Activated T-helper 17 cell treated with anti-CD3 and anti-CD28 coated beads, Interleukin-2, amount 50 U/mL, for 72 hours (primary cell): ENCODE measurements at regions not wholly inside any gene's neighbourhood (a gene's known extent, or its start where the extent isn't known, plus 50 kb on each side); places are given as distances from the start of the nearest gene placed in this dataset.

Source experiments
- ATAC-seq: fragments of 150-1000 bp; cut with Tn5 transposase; replicated peaks from 2 replicates; pipeline ENCODE4 v1.10.0; 2021; ENCODE audit warnings: mild to moderate bottlenecking, moderate library complexity
- H3K27ac Mint-ChIP-seq: one replicate; pipeline ENCODE4 v1.8.0; 2022; ENCODE audit warnings: mixed read lengths
- H3K27me3 Mint-ChIP-seq: one replicate; pipeline ENCODE4 v1.8.0; 2022; ENCODE audit warnings: mixed read lengths
- H3K36me3 Mint-ChIP-seq: one replicate; pipeline ENCODE4 v1.8.0; 2022; ENCODE audit warnings: low read depth, mild to moderate bottlenecking, mixed read lengths
- H3K4me1 Mint-ChIP-seq: one replicate; pipeline ENCODE4 v1.8.0; 2022; ENCODE audit warnings: mixed read lengths
- H3K4me3 Mint-ChIP-seq: one replicate; pipeline ENCODE4 v1.8.0; 2022; ENCODE audit warnings: mild to moderate bottlenecking, mixed read lengths
- H3K9me3 Mint-ChIP-seq: one replicate; pipeline ENCODE4 v1.8.0; 2022; ENCODE audit warnings: mixed read lengths

DNA sequence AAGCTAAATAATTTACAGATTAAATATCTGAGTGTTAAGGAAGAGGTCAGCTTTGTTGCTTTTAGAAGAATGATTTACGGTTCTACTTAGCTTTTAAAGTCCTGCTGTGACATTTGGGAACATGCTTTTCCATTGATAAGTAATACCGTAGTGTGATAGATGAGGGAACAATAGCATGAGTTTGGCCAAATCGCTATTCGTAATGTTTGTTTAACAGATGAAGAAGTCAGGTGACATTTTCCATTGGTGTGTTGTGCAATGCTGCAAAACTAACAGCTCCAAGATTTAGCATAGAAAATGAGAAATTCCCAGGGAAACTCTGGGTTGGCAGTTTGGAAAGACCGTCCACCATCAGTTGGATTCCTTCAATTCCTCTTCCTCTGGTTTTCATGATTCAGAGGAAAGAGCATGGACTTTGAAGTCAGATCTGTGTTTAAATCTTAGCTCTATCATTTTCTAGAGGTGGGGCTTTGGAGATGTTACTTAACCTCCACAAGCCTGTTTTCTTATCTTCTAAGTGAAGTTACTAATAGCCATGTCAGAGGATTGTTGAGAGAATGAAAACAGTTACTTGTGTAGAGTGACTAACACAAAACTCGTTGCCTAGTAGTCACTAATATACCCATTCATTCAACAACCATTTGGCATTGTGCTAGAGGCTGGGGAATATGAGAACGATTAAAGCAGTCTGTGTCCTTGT lies 140.4 kb upstream of the BMPER start:
- no peak for ATAC-seq
- Mint-ChIP-seq H3K36me3 (no peaks in the 10 kb centered on the region), H3K4me3 (no peak overlapping the region), H3K9me3 (no peaks in the 10 kb centered on the region), H3K27me3 (no peaks in the 10 kb centered on the region), H3K4me1 (no peaks in the 10 kb centered on the region), H3K27ac (no peak overlapping the region)

DNA sequence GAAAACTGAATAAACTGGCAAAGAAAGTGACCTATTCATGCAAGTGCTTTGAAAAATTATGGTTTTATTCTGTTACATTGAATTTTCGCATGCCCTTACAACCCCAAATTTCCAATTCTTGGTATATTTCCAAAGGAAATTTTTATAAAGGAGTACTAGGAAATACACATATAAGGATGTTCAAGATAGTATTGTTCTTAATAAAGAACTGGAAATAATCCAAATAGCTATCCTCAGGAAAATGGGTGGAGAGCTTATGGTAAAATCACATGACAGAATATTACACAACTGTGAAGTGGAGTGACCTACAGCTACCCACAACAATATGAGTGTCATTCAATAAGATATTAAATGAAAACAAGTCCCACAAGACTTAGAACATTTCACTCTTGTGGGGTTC lies 138.9 kb upstream of the BMPER start:
- no peak for ATAC-seq
- H3K4me3 Mint-ChIP-seq: no peak overlapping the region
- H3K27ac Mint-ChIP-seq: no peak overlapping the region
- no peaks in the 10 kb centered on the region for H3K4me1 Mint-ChIP-seq
- no peaks in the 10 kb centered on the region for H3K27me3 Mint-ChIP-seq
- H3K36me3 Mint-ChIP-seq: no peaks in the 10 kb centered on the region
- H3K9me3 Mint-ChIP-seq: no peaks in the 10 kb centered on the region

DNA sequence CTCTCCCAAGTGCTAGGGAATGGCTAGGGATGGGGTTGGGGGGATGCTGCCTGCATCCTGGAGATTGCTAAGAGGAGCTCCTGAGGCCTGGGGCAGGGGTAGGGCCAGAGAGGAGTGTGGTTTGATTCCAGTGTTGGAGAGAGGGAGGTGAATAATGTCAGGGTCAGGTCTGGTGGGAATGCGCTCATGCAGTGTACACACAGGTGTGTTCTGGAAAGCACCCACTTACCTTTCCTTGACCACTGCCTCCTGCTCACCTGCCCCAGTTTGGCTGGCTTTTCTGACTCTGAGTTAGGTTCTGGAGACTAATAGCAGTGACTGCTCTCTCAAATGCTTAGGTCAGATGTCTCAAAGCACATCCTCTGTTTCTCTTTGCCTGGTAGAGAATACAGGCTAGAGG lies 135.4 kb upstream of the BMPER start:
- no peak for ATAC-seq
- Mint-ChIP-seq H3K27me3 (no peaks in the 10 kb centered on the region), H3K27ac (no peak overlapping the region), H3K4me3 (no peak overlapping the region), H3K9me3 (no peaks in the 10 kb centered on the region), H3K4me1 (no peaks in the 10 kb centered on the region), H3K36me3 (no peaks in the 10 kb centered on the region)

DNA sequence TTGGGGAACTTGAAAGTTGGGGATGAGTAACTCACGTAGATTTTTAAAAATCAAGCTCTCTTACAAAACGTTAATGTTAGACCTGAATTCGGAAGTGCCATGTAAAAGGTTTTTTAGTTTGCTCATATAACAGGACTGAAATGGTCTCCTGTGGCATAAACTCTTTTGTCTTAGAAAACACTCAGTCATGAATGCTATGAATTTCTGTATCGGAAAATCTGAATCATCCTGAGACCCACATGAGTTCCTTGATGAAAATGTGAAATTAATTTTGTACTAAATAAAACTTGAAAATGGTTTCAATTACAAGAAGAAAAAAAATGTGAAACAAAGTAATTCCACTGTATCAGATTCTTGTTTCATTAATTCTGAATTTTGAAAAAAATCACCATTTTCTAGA lies 134.8 kb upstream of the BMPER start:
- H3K27ac Mint-ChIP-seq: no peak overlapping the region
- no peaks in the 10 kb centered on the region for H3K4me1 Mint-ChIP-seq
- no peaks in the 10 kb centered on the region for H3K27me3 Mint-ChIP-seq
- no peaks in the 10 kb centered on the region for H3K36me3 Mint-ChIP-seq
- no peaks in the 10 kb centered on the region for H3K9me3 Mint-ChIP-seq
- H3K4me3 Mint-ChIP-seq: no peak overlapping the region
- ATAC-seq: no peak

DNA sequence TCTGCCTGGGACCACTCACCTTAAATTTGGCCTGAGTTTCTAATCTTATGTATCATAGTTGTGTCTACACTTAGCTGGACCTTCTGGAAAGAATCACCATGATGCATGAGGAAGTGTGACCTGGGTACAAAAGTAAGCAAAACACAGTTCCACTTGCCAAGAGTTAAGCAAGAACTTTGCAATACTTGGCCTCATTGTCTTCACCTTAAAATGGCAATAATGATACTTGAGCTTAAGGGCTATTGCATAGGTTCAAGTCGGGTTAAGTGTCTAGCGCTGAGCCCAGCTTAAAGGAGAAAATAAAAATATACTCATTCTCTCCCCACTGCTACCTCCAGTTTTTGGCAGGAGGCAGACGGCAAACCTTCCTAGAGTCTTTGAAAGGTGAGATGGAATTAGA lies 133.9 kb upstream of the BMPER start:
- no peaks in the 10 kb centered on the region for H3K36me3 Mint-ChIP-seq
- H3K4me3 Mint-ChIP-seq: no peak overlapping the region
- no peak for ATAC-seq
- H3K27ac Mint-ChIP-seq: no peak overlapping the region
- no peaks in the 10 kb centered on the region for H3K27me3 Mint-ChIP-seq
- no peaks in the 10 kb centered on the region for H3K4me1 Mint-ChIP-seq
- H3K9me3 Mint-ChIP-seq: no peaks in the 10 kb centered on the region

DNA sequence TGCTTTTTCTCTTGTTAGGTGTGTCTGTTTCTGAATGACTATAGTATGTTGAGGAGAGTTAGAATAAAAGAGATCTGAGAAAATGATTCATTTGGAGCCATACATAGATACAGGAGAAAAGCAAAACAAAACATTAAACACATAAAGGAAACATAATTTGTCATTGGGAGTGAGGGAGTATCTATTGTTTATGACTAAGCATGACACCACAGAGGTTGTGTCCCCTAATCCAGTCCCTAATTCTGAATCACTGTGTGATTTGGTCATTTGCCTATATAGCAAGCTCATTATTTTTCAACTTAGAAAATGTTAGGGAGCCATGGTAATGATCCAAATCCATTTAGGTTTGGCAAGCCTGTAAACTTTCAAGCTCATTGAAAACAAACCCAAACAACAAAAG lies 132.3 kb upstream of the BMPER start:
- H3K9me3 Mint-ChIP-seq: no peaks in the 10 kb centered on the region
- H3K4me3 Mint-ChIP-seq: no peak overlapping the region
- no peaks in the 10 kb centered on the region for H3K27me3 Mint-ChIP-seq
- H3K27ac Mint-ChIP-seq: peak overlapping the region; percentile 2
- ATAC-seq: peak; percentile 86
- H3K4me1 Mint-ChIP-seq: no peaks in the 10 kb centered on the region
- no peaks in the 10 kb centered on the region for H3K36me3 Mint-ChIP-seq

DNA sequence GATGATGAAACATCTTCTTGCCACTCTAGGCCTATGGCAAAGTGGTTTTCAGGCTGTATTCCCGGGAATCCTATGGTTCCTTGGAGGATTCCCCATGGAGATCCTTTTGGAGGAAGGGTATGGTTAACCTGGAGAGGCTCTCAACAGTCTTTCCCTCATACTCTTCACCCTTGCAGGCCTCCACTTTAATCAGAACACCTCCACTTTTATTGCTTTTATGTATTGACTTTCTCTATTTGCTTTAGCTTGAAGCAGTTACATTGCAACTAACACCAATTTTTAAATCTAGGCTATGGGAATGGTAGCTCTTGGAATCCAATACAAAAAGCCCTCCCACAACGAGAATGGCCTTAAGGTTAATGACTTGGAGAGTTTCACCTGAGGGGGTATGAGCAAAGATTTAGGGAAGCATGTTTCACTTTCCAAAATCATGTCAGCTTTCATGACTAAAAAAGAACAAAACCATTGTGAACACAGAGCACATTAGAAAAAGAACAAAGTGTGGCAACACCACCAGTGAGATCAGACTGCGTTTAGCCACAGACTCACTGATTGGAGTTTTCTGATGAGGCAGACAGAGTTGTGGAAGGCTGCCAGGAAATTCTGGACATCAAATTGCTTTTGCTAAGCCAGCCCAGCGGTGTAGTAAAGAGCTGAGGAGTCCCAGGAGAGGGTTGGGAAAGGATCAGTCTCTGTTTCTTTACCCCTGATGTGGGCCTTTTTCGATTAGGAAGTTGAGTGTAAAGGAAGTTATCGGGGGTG lies 130.4 kb upstream of the BMPER start:
- no peaks in the 10 kb centered on the region for H3K4me1 Mint-ChIP-seq
- H3K27ac Mint-ChIP-seq: peak overlapping the region; percentile 6
- no peaks in the 10 kb centered on the region for H3K36me3 Mint-ChIP-seq
- ATAC-seq: peak; percentile 12
- no peak overlapping the region for H3K4me3 Mint-ChIP-seq
- no peaks in the 10 kb centered on the region for H3K9me3 Mint-ChIP-seq
- no peaks in the 10 kb centered on the region for H3K27me3 Mint-ChIP-seq

DNA sequence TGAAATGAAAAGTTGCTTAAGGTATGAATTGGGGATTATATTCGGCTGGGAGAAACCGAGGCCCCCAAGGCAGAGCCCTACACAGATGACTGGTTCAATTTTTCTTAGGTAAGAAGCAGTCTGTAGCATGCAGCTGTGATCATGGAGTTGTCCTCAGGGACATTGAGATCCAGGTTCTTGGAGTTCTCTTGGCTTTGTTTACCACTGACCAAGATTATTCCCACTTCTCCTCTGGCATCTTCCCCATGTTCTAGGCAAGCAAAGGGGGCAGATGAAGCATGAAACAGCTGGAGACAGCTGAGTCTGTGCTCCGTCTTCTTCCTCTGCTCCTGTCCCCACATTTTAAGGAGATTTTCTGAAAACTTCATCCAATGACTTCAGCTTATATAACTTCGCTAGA lies 129.5 kb upstream of the BMPER start:
- no peaks in the 10 kb centered on the region for H3K36me3 Mint-ChIP-seq
- no peaks in the 10 kb centered on the region for H3K27me3 Mint-ChIP-seq
- H3K4me3 Mint-ChIP-seq: no peak overlapping the region
- no peaks in the 10 kb centered on the region for H3K9me3 Mint-ChIP-seq
- no peak for ATAC-seq
- H3K27ac Mint-ChIP-seq: no peak overlapping the region
- H3K4me1 Mint-ChIP-seq: no peaks in the 10 kb centered on the region

DNA sequence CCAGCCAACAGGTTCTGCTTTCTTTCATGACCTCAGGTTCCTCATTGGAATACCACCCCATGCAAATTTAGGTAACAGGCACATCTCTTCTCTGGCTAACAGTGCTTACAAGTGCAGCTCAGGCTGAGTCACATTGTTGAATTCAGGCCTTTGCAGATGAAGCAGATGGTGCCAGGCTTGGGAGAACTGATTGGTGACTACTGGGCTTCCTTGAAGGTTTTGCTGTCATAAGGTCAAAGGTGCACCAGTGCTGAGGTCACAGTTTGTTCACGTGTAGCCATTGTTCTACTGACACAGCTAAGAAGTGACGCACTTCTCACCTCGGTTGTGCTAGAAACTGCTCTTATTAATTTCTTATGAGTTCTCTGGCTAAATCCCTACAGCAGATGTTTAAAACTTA lies 128.6 kb upstream of the BMPER start:
- Mint-ChIP-seq H3K9me3 (no peaks in the 10 kb centered on the region), H3K4me3 (no peak overlapping the region), H3K36me3 (peaks cover under 1% of the 10 kb centered on the region), H3K27me3 (no peaks in the 10 kb centered on the region), H3K27ac (no peak overlapping the region), H3K4me1 (no peaks in the 10 kb centered on the region)
- ATAC-seq: no peak

DNA sequence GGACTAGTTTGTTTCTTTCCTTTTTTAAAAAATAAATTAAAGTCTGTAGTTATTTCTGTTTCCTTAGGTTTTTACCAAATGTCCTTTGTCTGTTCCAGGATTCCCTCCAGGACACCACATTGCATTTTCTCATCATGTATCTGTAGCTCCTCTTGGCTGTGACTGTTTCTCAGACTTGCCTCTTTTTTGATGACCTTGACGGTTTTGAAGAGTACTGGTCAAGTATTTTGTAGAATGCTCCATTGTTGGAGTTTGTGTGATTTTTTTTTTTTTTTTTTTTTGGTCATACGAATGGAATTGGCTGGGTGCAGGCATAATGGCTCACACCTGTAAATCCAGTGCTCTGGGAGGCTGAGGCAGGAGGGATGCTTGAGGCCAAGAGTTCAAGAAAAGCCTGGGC lies 127.1 kb upstream of the BMPER start:
- no peak for ATAC-seq
- Mint-ChIP-seq H3K4me1 (no peaks in the 10 kb centered on the region), H3K36me3 (peaks cover 8% of the 10 kb centered on the region), H3K27ac (no peak overlapping the region), H3K4me3 (no peak overlapping the region), H3K9me3 (no peaks in the 10 kb centered on the region), H3K27me3 (no peaks in the 10 kb centered on the region)

DNA sequence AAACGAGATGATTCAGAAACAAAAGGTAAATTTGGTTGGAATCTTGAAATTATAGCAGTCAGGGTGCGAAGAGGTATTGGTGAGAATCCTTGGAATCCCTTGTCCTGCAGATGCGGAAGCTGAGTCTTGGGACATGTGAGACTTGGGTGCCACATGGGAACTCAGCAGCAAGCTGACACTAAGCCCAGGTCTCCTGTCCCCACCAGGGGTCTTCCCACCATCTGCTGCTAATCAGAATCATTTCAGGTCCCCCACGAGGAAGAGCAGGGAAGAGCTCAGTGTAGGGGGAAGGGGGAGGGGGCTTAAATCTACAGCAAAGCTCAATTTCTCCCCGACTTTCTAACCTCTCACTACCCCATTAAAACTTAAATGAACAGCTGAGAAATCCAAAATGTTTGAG lies 126.1 kb upstream of the BMPER start:
- H3K4me3 Mint-ChIP-seq: no peak overlapping the region
- no peaks in the 10 kb centered on the region for H3K4me1 Mint-ChIP-seq
- no peaks in the 10 kb centered on the region for H3K27me3 Mint-ChIP-seq
- ATAC-seq: no peak
- H3K36me3 Mint-ChIP-seq: peaks cover 8% of the 10 kb centered on the region
- H3K9me3 Mint-ChIP-seq: no peaks in the 10 kb centered on the region
- no peak overlapping the region for H3K27ac Mint-ChIP-seq

DNA sequence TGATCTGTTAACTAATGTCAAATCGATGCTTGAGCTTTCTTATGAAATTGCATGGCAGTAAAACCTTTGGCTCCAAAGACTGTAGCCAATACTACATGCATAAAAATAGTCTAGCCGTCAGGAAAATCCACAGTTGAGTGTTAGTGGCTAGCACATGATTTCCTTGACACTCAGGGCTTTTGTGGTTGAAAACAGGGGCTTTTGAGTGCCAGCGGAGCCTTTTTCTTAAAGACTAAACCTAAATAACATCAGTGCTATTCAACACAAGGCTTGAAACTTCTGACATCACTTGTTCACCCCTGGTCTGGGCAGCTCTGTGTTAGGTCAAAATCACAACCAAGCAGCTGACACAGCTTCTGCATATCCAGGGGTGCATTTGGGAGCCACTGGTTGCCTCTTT lies 124.2 kb upstream of the BMPER start:
- Mint-ChIP-seq H3K27me3 (no peaks in the 10 kb centered on the region), H3K9me3 (no peaks in the 10 kb centered on the region), H3K4me1 (no peaks in the 10 kb centered on the region), H3K27ac (no peak overlapping the region), H3K36me3 (peaks cover 8% of the 10 kb centered on the region), H3K4me3 (no peak overlapping the region)
- no peak for ATAC-seq

DNA sequence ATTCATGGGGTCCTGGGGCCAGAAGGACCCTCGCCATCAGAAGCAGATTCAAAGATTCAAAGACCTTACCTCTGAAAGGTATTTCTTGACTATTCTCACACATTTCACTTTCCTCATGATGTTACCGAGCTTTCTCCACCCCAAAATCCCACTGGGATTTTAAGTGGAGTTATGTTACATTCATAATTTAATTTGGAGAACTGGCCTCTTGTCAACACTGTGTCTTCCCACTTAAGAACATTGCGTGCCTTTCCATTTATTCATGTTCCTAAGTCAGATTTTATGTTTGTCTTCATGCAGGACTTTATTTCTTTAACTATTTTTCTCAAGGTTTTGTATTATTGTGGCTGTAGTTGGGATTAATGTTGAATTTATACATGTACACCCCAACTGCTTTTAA lies 123.5 kb upstream of the BMPER start:
- Mint-ChIP-seq H3K4me1 (no peaks in the 10 kb centered on the region), H3K36me3 (peaks cover 8% of the 10 kb centered on the region), H3K27me3 (no peaks in the 10 kb centered on the region), H3K4me3 (no peak overlapping the region), H3K27ac (no peak overlapping the region), H3K9me3 (no peaks in the 10 kb centered on the region)
- no peak for ATAC-seq

DNA sequence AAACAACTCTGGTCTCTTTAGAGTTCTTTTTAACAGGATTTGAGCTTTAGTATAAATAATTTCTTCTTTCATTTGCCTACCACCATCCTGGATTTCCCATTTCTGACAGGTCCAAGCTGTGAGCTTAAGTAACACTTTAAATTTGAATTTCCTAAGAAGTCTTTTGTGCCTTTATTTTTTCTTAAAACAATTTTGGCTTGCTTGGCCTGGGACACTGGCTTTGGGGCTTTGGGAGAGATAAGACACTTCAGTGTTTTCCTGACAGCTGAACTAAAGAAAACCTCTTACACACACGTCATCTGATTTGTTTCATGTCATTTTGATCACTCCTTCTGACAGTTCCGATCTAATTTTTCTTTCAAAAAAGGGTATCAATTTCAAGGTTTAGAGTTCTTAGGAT lies 121.3 kb upstream of the BMPER start:
- Mint-ChIP-seq H3K9me3 (no peaks in the 10 kb centered on the region), H3K27me3 (no peaks in the 10 kb centered on the region), H3K4me3 (no peak overlapping the region), H3K36me3 (peaks cover 8% of the 10 kb centered on the region), H3K4me1 (no peaks in the 10 kb centered on the region), H3K27ac (no peak overlapping the region)
- ATAC-seq: no peak

DNA sequence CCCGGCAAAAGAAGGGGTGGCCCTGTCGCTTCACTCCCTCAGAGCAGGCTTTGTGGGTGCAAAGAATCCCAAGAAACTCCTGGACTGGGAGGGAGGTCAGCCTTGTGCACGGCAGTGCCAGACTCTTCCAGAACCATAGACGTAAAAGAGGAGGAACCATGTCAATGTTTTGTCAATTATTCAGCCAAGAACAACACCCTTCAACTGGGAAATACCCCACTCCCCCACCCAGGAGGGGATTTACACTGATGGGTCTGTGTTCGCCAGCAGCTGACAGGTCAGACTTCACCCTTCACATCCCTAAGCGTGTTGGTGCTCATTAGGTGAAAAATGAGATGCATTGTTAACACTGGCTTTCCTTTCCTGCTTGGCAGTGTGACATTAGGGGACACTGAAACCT lies 116.8 kb upstream of the BMPER start:
- no peaks in the 10 kb centered on the region for H3K9me3 Mint-ChIP-seq
- no peak overlapping the region for H3K27ac Mint-ChIP-seq
- no peak for ATAC-seq
- no peaks in the 10 kb centered on the region for H3K36me3 Mint-ChIP-seq
- H3K4me1 Mint-ChIP-seq: no peaks in the 10 kb centered on the region
- no peaks in the 10 kb centered on the region for H3K27me3 Mint-ChIP-seq
- no peak overlapping the region for H3K4me3 Mint-ChIP-seq
